ENCODE measurements at regions not wholly inside any gene's neighbourhood (a gene's known extent, or its start where the extent isn't known, plus 50 kb on each side); places are given as distances from the start of the nearest gene placed in this dataset.

- TF ChIP-seq EP300 (IDR thresholded peaks at IDR 0.05) = no peak
- no peak for TF ChIP-seq CTCF (IDR thresholded peaks at IDR 0.05)
- TF ChIP-seq POLR2A (IDR thresholded peaks at IDR 0.05) = no peak
Observed at GRCh38 chr6:81834141-81834681, 81.7 kb upstream of the TENT5A start.
